NCI-H128 (cell line): ENCODE measurements at regions not wholly inside any gene's neighbourhood (a gene's known extent, or its start where the extent isn't known, plus 50 kb on each side); places are given as distances from the start of the nearest gene placed in this dataset.

ENCODE experiments used
- DNase-seq: peaks from one replicate; lab custom pipeline; 2025; ENCODE audit not compliant: unreplicated experiment; lab: John Stamatoyannopoulos, UW

GRCh38 chr12:34391771-34392581 is 369.7 kb downstream of the ALG10 start:
- no peak for DNase-seq

- no peak for DNase-seq
These were observed 370.4 kb downstream of the ALG10 start for GRCh38 chr12:34392741-34393085.

GRCh38 chr12:34393086-34393820 is 371.0 kb downstream of the ALG10 start:
- DNase-seq = no peak

DNA sequence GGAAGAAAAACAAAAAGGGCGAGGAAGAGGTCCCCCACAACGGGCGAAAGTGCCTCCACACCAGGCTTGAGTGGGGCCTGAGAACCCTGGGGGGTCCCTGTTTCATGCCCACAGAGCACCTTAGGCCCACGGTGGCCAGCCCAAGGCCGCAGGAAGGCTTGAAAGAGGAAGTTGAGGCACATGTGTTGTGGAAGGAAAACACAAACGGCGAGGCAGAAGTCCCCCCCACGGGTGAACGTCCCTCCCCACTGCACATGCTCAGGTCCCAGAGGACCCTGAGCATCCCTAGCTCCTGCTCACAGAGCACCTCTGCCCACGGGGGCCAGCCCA is 371.5 kb downstream of the ALG10 start:
- DNase-seq = no peak

DNA sequence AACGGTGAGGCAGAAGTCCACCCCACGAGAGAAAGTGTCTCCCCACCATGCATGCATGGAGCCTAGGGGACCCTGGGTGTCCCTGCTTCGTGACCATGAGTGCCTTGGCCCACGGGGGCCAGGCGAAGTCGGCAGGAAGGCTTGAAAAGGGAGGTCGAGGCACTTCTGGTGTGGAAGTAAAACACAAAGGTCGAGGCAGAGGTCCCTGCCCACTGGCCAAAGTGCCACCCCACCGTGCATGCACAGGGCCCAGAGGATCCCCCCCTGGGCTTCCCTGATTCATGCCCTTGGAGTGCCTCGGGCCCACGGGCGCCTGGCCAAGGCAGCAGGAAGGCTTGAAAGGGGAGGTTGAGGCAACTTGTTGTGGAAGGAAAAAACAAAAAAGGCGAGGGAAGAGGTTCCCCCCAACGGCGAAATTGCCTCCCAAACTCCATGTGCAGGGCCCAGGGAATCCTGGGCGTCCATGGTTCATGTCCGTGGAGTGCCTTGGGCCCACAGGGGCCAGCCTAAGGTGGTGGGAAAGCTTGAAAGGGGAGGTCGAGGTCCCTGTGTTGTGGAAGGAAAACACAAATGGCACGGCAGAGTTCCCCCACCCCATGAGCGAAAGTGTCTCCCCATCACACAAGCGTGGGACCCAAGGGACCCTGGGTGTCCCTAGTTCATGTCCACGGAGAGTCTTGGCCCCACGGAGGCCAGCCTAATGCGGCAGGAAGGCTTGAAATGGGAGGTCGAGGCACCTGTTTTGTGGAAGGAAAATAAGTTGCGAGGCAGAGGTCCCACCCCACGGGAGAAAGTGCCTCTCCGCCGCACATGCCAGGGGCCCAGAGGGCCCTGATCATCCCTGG is 372.1 kb downstream of the ALG10 start:
- DNase-seq = no peak

GRCh38 chr12:34395056-34396005 is 373.0 kb downstream of the ALG10 start:
- no peak for DNase-seq

GRCh38 chr12:34396006-34396860 is 373.9 kb downstream of the ALG10 start:
- DNase-seq = no peak

DNA sequence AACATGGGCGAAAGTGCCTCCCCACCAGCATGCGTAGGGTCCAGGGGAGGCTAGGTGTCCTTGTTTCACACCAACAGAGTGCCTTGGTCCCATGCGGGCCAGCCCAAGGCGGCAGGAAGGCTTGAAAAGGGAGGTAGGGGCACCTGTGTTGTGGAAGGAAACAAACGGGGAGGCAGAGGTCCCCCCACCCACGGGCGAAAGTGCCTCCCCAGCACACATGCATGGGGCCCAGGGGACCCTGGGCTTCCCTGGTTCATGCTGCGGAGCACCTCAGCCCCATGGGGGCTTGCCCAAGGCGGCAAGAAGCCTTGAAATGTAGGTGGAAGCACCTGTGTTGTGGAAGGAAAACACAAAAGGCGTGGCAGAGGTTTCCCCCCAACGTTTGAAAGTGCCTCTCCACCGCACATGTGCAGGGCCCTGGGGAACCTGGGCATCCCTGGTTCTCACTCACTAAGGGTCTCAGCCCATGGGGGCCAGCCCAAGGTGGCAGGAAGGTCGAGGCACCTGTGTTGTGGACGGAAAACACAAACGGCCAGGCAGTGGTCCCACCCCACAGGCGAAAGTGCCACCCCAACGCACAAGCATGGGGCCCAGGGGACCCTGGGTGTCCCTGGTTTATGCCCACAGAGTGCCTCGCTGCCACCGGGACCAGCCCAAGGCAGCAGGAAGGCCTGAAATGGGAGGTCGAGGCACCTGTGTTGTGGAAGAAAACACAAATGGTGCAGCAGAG is 374.7 kb downstream of the ALG10 start:
- no peak for DNase-seq

- DNase-seq = no peak
These were observed 375.5 kb downstream of the ALG10 start for GRCh38 chr12:34397591-34398365.

GRCh38 chr12:34398366-34398705 is 376.0 kb downstream of the ALG10 start:
- no peak for DNase-seq

- DNase-seq = no peak
These were observed 376.7 kb downstream of the ALG10 start for GRCh38 chr12:34398706-34399630.

- DNase-seq = no peak
These were observed 377.5 kb downstream of the ALG10 start for GRCh38 chr12:34399631-34400410.

- no peak for DNase-seq
These were observed 378.1 kb downstream of the ALG10 start for GRCh38 chr12:34400411-34400881.

GRCh38 chr12:34400986-34401658 is 378.8 kb downstream of the ALG10 start:
- no peak for DNase-seq

DNA sequence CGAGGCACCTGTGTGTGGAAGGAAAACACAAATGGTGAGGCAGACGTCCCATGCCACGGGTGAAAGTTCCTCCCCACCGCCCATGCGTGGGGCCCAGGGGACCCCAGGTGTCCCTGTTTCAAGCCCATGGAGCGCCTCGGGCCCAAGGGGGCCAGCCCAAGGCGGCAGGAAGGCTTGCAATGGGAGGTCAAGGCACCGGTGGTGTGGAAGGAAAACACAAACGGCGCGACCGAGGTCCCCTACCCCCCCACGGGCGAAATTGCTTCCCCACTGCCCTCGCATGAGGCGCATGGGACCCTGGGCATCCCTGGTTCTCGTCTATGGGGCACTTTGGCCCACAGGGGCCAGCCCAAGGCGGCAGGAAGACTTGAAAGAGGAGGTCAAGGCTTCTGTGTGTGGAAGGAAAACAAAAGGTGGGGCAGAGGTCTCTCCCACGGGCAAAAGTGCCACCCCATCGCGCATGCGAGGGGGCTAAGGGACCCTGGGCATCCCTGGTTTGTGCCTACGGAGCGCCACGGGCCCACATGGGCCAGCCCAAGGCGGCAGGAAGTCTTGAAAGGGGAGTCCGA is 379.4 kb downstream of the ALG10 start:
- DNase-seq = no peak
